HAP-1 (cell line): ENCODE measurements at regions not wholly inside any gene's neighbourhood (a gene's known extent, or its start where the extent isn't known, plus 50 kb on each side); places are given as distances from the start of the nearest gene placed in this dataset.

Source experiments
- DNase-seq, 2 experiments: peaks; one replicate each; pipeline ENCODE4 v3.0.0-alpha.2; 2016 to 2020; ENCODE audit warnings: low spot score in 2 of 2
- H3K27me3 ChIP-seq: fragments of 250-450 bp; sonication (Bioruptor Pico); 2 replicates; pipeline ENCODE4 v1.5.1; 2020; ENCODE audit warnings: low read depth, mild to moderate bottlenecking, moderate library complexity
- H3K36me3 ChIP-seq: fragments of 250-450 bp; sonication (Bioruptor Pico); replicated peaks from 2 replicates; pipeline ENCODE4 v1.5.1; 2020; ENCODE audit warnings: mild to moderate bottlenecking
- H3K4me1 ChIP-seq: fragments of 250-450 bp; sonication (Bioruptor Pico); 2 replicates; pipeline ENCODE4 v1.5.1; 2020; ENCODE audit warnings: mild to moderate bottlenecking
- H3K4me3 ChIP-seq: fragments of 250-450 bp; sonication (Bioruptor Pico); 2 replicates; pipeline ENCODE4 v1.5.1; 2020; ENCODE audit warnings: mild to moderate bottlenecking, moderate library complexity
- H3K9me3 ChIP-seq: fragments of 250-450 bp; sonication (Bioruptor Pico); 2 replicates; pipeline ENCODE4 v1.5.1; 2020; ENCODE audit warnings: mild to moderate bottlenecking, moderate library complexity
- in situ Hi-C: fragments of 300-500 bp; cut with MboI; formaldehyde crosslinking; loops from 3 replicates; pipeline ENCODE4 v1.14.3; 2020; ENCODE audit warnings: low sequenced_read_pairs, inconsistent platforms, mixed read lengths

DNA sequence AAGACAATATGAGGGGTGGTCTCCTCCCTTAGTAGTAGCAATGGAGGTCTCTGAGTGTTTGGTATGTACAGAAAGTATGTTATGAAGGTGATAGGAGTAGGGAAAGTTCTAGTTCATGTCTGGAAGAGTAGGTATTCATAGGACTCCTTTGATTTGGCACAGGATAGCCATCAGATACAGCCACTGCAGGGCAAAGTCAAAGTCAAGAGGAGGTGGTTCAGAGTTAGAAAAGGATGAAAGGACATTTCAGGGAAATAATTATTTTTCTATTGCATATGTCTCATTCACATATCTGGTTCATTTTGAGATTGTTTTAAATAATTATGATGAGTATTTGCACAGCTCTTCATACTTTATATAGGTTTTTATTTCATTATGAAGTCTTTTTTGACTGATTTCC lies 381.1 kb downstream of the MFSD1 start:
- Histone ChIP-seq H3K4me3 (no peak overlapping the region), H3K36me3 (no peaks in the 10 kb centered on the region), H3K4me1 (no peaks in the 10 kb centered on the region), H3K27me3 (no peaks in the 10 kb centered on the region), H3K9me3 (no peaks in the 10 kb centered on the region)
- in situ Hi-C loops, result no loop called here
- DNase-seq, result no peak

DNA sequence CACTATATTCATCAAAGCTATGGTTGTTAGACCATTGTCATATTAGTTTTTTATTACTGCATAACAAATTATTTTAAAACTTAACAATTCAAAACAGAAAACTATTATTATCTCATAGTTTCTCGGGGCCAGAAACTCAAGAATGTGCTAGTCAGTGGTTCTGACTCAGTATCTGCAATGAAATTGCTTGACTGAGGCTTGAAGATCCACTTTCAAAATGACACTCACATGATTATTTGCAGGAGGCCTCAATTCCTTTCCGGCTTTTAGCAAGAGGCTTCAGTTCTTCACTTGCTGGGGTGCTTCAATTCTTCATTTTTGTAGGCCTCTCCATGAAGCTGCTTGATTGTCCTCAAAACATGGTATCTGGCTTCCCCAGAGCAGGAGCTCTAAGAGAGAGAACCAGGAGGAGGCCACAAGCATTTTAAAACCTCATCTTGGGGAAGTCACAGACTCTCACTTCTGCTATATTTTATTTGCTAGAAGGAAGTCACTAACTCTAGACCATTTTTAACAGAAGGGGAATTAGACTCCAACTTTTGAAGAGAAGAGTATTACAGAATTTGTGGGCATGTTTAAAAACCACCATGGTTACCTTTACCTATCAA lies 383.7 kb downstream of the MFSD1 start:
- no peak for DNase-seq
- in situ Hi-C loops, result no loop called here
- Histone ChIP-seq H3K9me3 (no peaks in the 10 kb centered on the region), H3K4me3 (no peak overlapping the region), H3K4me1 (no peaks in the 10 kb centered on the region), H3K36me3 (no peaks in the 10 kb centered on the region), H3K27me3 (no peaks in the 10 kb centered on the region)

DNA sequence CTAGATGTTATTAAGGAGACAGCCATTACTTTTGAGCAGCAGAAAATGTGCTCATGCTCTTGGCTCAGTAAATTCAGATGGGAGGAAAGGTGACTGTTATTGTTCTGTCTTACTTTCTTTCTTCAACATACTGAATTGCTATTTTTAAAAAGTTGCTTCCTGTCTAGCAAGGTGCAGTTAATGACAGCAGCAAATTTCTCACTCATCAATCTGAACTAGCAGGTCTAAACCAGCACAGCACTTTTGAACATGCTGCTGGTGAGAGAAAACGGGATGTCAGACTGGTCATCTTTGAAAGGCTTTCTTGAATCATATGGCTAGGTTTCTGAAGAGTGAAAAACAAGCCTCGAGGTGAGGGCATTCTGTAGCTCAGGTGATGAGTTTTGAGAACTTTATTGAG lies 384.7 kb downstream of the MFSD1 start:
- in situ Hi-C loops, result no loop called here

DNA sequence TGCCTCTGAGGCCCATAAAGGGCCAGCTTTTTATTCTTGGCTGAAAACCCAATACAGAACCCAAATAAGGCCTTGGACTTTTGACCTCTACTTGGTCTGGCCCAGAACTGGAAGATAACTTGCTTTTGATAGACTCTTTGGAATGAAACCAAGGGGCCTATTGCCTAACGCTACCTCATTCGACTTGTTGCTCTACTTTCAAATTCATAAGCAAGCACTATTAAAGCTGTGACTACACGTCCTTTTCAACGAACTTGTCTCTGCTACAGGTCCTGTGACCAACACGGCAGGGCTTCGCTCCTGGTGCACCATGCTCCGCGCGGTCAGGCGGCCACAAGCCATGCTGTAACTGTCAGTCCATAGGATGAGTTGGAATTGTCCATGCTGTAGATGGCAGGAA lies 385.4 kb downstream of the MFSD1 start:
- Histone ChIP-seq H3K9me3 (no peaks in the 10 kb centered on the region), H3K36me3 (no peaks in the 10 kb centered on the region), H3K4me3 (no peak overlapping the region), H3K27me3 (no peaks in the 10 kb centered on the region), H3K4me1 (no peaks in the 10 kb centered on the region; the same call in 1 of the 2 replicates)
- in situ Hi-C loops, result no loop called here
- no peak for DNase-seq

More for the DNA sequence above, 384.7 kb downstream of the MFSD1 start:
- Histone ChIP-seq H3K27me3 (no peaks in the 10 kb centered on the region), H3K9me3 (no peaks in the 10 kb centered on the region), H3K4me1 (no peaks in the 10 kb centered on the region; the same call in 1 of the 2 replicates), H3K4me3 (no peak overlapping the region), H3K36me3 (no peaks in the 10 kb centered on the region)
- no peak for DNase-seq

DNA sequence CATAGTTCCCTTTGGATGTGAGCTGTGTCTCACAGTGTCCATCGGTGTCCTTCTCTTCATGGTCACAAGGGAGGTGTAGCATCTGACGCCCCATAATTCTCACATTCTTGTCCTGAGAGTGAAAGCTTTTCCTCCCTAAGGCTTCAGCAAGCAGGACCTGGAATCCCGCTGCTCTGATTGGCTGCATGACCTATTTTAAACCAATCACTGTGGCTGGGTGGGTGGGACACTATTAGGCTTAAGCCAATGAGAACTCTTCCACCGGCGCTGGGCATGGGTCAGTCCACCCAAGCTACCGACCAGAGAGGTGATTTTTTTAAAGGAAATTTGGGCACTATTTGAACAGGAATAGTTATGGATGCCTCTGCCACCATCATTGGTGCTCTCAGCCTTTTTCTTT lies 385.9 kb downstream of the MFSD1 start:
- no peaks in the 10 kb centered on the region for H3K27me3 ChIP-seq
- no peak overlapping the region for H3K4me3 ChIP-seq
- no peaks in the 10 kb centered on the region for H3K36me3 ChIP-seq
- H3K4me1 ChIP-seq, result no peaks in the 10 kb centered on the region; the same call in 1 of the 2 replicates
- H3K9me3 ChIP-seq, result no peaks in the 10 kb centered on the region
- DNase-seq, result no peak
- in situ Hi-C loops, result no loop called here

DNA sequence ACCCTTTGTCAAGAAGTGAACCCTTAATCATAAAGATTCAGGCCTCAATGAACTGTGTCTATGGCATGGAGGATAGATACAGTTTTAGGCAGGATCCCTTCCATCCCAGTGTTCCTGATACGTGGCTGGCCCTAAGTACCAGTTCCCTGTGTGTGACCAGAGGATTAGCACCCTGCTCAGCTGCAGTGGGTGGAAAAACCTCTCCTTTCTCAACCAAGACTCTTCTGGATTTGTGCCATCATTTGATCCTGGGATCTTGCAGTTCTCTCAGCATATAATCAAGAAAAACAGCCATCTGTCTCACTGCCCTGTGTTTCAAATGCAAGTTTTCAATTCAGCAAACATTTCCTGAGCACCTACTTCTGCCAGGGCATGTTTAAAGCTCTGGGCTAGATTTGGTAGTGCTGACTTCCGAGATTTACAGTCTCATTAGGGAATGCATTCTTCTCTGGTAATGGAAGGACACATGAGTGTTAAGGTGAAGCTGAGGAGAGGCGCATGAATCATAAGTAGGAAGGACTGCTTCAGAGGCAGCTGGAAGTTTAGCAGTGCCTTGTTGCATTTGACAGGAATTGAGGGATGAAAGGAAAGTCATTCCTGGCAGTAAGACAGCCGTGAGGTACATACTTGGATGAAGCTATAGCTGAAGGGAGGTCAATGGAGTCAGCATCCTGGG lies 388.3 kb downstream of the MFSD1 start:
- Histone ChIP-seq H3K36me3 (no peaks in the 10 kb centered on the region), H3K27me3 (no peaks in the 10 kb centered on the region), H3K4me1 (no peaks in the 10 kb centered on the region; the same call in 1 of the 2 replicates), H3K9me3 (no peaks in the 10 kb centered on the region), H3K4me3 (no peak overlapping the region)
- in situ Hi-C loops, result no loop called here
- DNase-seq, result no peak

DNA sequence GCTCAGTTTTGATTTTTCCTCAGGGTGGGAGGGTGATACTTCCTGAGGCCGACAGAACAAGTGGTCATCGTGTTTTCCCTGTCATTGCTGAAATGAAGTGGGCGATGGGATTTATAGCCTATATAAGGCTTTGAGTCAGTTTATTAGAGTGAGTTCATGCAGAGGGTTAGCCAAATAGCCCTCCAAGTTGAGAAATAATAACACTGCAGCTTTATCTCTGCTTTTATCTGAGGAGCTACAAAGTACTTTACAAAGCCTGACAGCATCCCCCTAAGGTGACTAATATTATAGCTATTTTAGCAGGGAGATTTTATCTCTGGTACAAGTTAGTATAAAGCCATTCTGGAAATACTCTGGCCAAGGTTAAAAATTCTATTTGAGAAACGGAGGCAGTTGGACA lies 389.6 kb downstream of the MFSD1 start:
- Histone ChIP-seq H3K4me3 (no peak overlapping the region), H3K36me3 (no peaks in the 10 kb centered on the region), H3K9me3 (no peaks in the 10 kb centered on the region), H3K4me1 (no peaks in the 10 kb centered on the region; the same call in 1 of the 2 replicates), H3K27me3 (no peaks in the 10 kb centered on the region)
- DNase-seq, result no peak
- in situ Hi-C loops, result no loop called here

DNA sequence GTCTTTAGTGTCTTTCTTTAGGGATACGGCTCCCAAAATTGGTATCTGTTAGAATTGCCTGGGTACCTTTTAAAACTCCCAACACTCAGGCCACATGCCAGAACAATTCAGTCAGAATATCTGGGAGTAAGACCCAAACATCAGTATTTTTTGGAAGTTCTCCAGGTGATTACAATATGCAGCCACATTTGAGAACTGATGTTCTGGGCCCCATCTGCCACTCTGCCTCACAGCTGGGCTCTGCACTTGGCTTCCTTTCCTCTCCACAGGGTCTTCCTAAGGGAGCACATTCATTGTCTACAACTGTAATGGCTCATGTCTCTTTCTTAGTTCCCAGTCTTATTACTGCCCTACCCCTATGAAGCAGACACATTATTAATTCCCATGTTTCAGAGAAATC lies 394.5 kb downstream of the MFSD1 start:
- H3K9me3 ChIP-seq, result no peaks in the 10 kb centered on the region
- H3K36me3 ChIP-seq, result no peaks in the 10 kb centered on the region
- H3K27me3 ChIP-seq, result no peaks in the 10 kb centered on the region
- no peaks in the 10 kb centered on the region; the same call in 1 of the 2 replicates for H3K4me1 ChIP-seq
- H3K4me3 ChIP-seq, result no peak overlapping the region
- in situ Hi-C loops, result no loop called here
- DNase-seq, result no peak

DNA sequence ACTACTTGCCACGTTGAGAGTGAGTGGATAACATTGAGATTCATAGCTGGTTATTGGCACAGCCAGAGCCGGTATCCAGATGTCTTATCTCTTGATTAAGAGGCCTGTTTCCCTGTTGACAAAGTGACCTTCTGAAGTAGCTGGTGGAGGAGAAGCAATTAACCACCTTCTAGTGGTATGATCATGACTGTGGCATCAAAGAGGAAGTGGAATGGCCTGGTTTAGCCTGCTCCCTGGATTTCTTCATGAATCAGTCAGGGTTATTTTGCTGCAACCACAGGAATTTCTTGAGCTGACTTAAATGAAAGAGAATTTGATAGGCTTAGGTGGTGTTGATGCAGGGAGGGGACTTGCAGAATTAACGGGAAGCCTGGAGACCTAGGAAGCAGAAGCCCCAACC lies 398.3 kb downstream of the MFSD1 start:
- Histone ChIP-seq H3K36me3 (no peaks in the 10 kb centered on the region), H3K4me1 (no peaks in the 10 kb centered on the region), H3K4me3 (no peak overlapping the region), H3K27me3 (no peaks in the 10 kb centered on the region), H3K9me3 (no peaks in the 10 kb centered on the region)
- in situ Hi-C loops, result no loop called here
- no peak for DNase-seq

DNA sequence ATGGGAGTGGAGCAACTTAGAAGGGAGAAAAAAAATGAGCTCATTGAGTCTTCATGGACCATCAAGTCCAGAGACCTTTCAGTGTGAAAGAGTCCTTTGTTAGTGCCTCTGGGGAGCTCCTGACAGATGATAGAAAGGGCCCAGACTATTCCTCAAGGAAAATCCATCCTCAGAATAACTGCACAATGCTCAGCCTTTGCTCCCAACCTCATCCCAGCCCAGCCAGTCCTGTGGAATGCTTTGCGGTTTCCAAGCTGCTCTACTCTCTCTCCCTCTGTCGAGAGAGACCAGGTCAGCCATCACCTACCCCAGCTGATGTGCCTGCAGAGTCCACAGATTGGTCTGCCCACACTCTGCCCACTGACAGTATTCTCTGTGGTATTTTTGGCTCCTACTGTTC lies 406.2 kb downstream of the MFSD1 start:
- H3K36me3 ChIP-seq, result no peaks in the 10 kb centered on the region
- no peak overlapping the region for H3K4me3 ChIP-seq
- DNase-seq, result no peak
- in situ Hi-C loops, result no loop called here
- H3K27me3 ChIP-seq, result no peaks in the 10 kb centered on the region
- no peaks in the 10 kb centered on the region; the same call in 1 of the 2 replicates for H3K9me3 ChIP-seq
- no peaks in the 10 kb centered on the region for H3K4me1 ChIP-seq

DNA sequence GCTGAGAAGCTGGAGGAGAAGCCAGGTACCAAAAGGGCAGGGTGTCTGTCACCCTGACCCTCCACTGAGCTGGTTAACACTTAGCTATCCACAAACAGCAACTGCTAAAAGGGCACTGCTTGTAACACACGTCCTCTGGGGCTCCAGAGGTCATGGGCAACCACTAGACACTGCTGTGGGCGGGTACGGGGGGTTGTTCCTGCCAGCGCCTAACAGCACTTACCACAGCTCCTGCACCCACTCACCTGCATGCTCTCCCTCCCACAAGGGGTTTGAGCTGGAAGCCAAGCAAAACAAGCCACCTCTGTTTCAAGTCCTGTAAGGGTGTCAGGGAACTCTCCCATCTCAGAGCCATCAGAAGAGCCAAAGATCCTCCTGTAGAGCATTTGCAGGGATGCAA lies 407.6 kb downstream of the MFSD1 start:
- no peak overlapping the region for H3K4me3 ChIP-seq
- in situ Hi-C loops, result no loop called here

DNA sequence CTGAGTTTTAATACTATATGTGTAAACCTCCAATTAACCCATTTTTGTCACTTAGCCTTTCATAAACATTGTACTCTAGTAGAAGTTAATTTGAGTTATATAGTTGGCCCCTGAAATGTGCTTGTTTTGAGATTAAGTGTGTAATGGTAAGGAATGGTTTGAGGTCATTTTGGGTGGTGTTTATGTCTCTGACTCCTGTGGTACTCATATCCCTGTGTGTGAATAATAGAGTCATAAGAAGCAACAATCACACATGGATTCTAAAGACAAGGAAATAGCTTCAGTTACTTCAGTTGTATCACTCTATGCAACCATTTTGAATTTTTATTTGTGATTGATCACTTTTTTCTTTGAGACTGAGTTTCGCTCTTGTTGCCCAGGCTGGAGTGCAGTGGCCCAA lies 408.5 kb downstream of the MFSD1 start:
- H3K4me3 ChIP-seq, result no peak overlapping the region

More for the DNA sequence above, 407.6 kb downstream of the MFSD1 start:
- Histone ChIP-seq H3K27me3 (no peaks in the 10 kb centered on the region), H3K9me3 (no peaks in the 10 kb centered on the region; the same call in 1 of the 2 replicates), H3K36me3 (no peaks in the 10 kb centered on the region), H3K4me1 (no peaks in the 10 kb centered on the region)
- no peak for DNase-seq

DNA sequence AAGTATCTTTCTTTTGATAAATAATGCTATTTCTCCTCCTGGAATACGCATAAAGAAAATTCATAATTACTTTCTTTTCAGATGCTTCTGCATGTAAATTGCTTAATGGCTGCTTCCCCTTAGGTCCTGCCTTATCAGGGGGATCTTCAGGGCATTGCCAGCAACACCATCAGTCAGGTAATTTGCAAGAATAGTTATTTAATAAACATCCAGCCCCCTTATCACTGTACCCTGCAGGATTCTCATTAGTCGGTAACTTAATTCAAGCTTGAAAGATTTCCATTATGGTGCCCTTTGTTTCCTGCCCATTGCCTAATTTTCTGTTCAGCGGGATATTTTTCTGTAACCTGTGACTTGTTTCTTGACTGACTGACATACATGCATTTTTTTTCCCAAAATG lies 414.5 kb downstream of the MFSD1 start:
- H3K4me1 ChIP-seq, result no peaks in the 10 kb centered on the region
- H3K36me3 ChIP-seq, result no peaks in the 10 kb centered on the region
- H3K4me3 ChIP-seq, result no peak overlapping the region
- DNase-seq, result no peak
- in situ Hi-C loops, result no loop called here
- H3K9me3 ChIP-seq, result no peaks in the 10 kb centered on the region
- no peaks in the 10 kb centered on the region for H3K27me3 ChIP-seq

More for the DNA sequence above, 408.5 kb downstream of the MFSD1 start:
- in situ Hi-C loops, result no loop called here
- Histone ChIP-seq H3K4me1 (no peaks in the 10 kb centered on the region), H3K9me3 (no peaks in the 10 kb centered on the region; the same call in 1 of the 2 replicates), H3K27me3 (no peaks in the 10 kb centered on the region), H3K36me3 (no peaks in the 10 kb centered on the region)
- DNase-seq, result no peak

DNA sequence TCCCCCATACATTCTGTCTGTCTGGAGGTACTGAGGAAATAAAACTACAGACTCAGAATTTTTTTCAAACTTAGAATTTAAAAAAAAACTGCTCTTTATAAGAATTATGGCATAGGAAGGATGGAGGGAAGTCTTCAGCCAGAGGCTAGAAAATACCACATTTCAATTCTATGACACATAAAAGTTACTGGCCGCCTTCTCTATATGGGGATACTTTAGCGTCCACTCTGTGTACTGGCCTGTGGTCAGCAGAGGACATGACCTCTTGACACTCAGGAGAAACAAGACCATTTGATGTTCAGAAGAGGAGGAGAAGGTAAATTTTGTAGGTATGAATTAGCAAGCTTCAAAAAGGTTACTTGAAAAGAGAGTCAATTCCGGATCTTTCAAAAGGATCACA lies 417.4 kb downstream of the MFSD1 start:
- in situ Hi-C loops, result no loop called here
- no peak overlapping the region for H3K4me3 ChIP-seq
- H3K36me3 ChIP-seq, result no peaks in the 10 kb centered on the region
- H3K4me1 ChIP-seq, result no peaks in the 10 kb centered on the region
- peaks cover 2% of the 10 kb centered on the region; the same call in 1 of the 2 replicates for H3K27me3 ChIP-seq
- H3K9me3 ChIP-seq, result no peaks in the 10 kb centered on the region
- no peak for DNase-seq
